H9 (cell line): ENCODE measurements at regions not wholly inside any gene's neighbourhood (a gene's known extent, or its start where the extent isn't known, plus 50 kb on each side); places are given as distances from the start of the nearest gene placed in this dataset.
A peak's percentile ranks its signal among the peaks of the same experiment; 100 is the strongest.
"Not testable (repeated sequence)": the region's sequence is repeated elsewhere in the genome, so short reads cannot be mapped to it uniquely, and the experiment has no call there.

Experiments used
- DNase-seq: peaks from one replicate; pipeline ENCODE4 v3.0.0-alpha.2; 2017
- H2AFZ ChIP-seq: one replicate; pipeline ENCODE4 v1.6.1; 2013; ENCODE audit warnings: mild to moderate bottlenecking, low read length, control low read depth, moderate library complexity
- H2AK5ac ChIP-seq: 2 replicates; pipeline ENCODE4 v1.6.1; 2013; ENCODE audit warnings: low read length, control low read depth, mixed read lengths; ENCODE audit not compliant: insufficient read length
- H2BK120ac ChIP-seq: one replicate; pipeline ENCODE4 v1.6.1; 2013; ENCODE audit warnings: low read depth, mild to moderate bottlenecking, low read length, control low read depth, inconsistent platforms; ENCODE audit not compliant: poor library complexity, severe bottlenecking
- H2BK12ac ChIP-seq: 2 replicates; pipeline ENCODE4 v1.6.1; 2013; ENCODE audit warnings: low read length, control low read depth, mixed read lengths, low read depth; ENCODE audit not compliant: insufficient read length
- H2BK15ac ChIP-seq: 2 replicates; pipeline ENCODE4 v1.6.1; 2013; ENCODE audit warnings: low read depth, low read length, control low read depth
- H2BK20ac ChIP-seq: one replicate; pipeline ENCODE4 v1.6.1; 2013; ENCODE audit warnings: low read depth, mild to moderate bottlenecking, low read length, control low read depth, inconsistent platforms; ENCODE audit not compliant: poor library complexity, severe bottlenecking
- H2BK5ac ChIP-seq: 2 replicates; pipeline ENCODE4 v1.6.1; 2013; ENCODE audit warnings: low read length, control low read depth, mixed read lengths; ENCODE audit not compliant: insufficient read length
- H3K14ac ChIP-seq: 2 replicates; pipeline ENCODE4 v1.6.1; 2013; ENCODE audit warnings: low read length, control low read depth; ENCODE audit not compliant: insufficient read depth
- H3K18ac ChIP-seq: 2 replicates; pipeline ENCODE4 v1.6.1; 2013; ENCODE audit warnings: low read depth, mild to moderate bottlenecking, mixed read lengths, low read length, control low read depth; ENCODE audit not compliant: insufficient read length
- H3K23ac ChIP-seq: 2 replicates; pipeline ENCODE4 v1.6.1; 2013; ENCODE audit warnings: low read length, control low read depth, mixed read lengths, low read depth; ENCODE audit not compliant: insufficient read length
- H3K23me2 ChIP-seq: 2 replicates; pipeline ENCODE4 v1.6.1; 2013; ENCODE audit warnings: low read depth, mild to moderate bottlenecking, mixed read lengths, low read length, control low read depth; ENCODE audit not compliant: insufficient read length, poor library complexity, severe bottlenecking
- H3K27ac ChIP-seq: 2 replicates; pipeline ENCODE4 v1.5.1; 2013; ENCODE audit warnings: low read length, control low read depth, mixed read lengths, low read depth; ENCODE audit not compliant: insufficient read length
- H3K27me3 ChIP-seq: 2 replicates; pipeline ENCODE4 v1.6.1; 2013; ENCODE audit warnings: low read length, control low read depth, inconsistent platforms; ENCODE audit not compliant: insufficient read depth
- H3K4ac ChIP-seq: 2 replicates; pipeline ENCODE4 v1.6.1; 2013; ENCODE audit warnings: low read depth, mild to moderate bottlenecking, control low read depth, inconsistent platforms, low read length, moderate library complexity
- H3K4me1 ChIP-seq: 2 replicates; pipeline ENCODE4 v1.6.1; 2013; ENCODE audit warnings: low read length, control low read depth, inconsistent platforms; ENCODE audit not compliant: insufficient read depth
- H3K4me2 ChIP-seq: 2 replicates; pipeline ENCODE4 v1.6.1; 2013; ENCODE audit warnings: low read length, control low read depth, mixed read lengths; ENCODE audit not compliant: insufficient read length, insufficient read depth
- H3K56ac ChIP-seq: 2 replicates; pipeline ENCODE4 v1.6.1; 2013; ENCODE audit warnings: low read depth, mild to moderate bottlenecking, mixed read lengths, low read length, control low read depth; ENCODE audit not compliant: insufficient read length
- H3K79me1 ChIP-seq: 2 replicates; pipeline ENCODE4 v1.6.1; 2013; ENCODE audit warnings: low read depth, mild to moderate bottlenecking, moderate library complexity, low read length, control low read depth, inconsistent platforms; ENCODE audit not compliant: insufficient read depth, poor library complexity, severe bottlenecking
- H3K79me2 ChIP-seq: 2 replicates; pipeline ENCODE4 v1.6.1; 2013; ENCODE audit warnings: low read length, control low read depth, inconsistent platforms; ENCODE audit not compliant: insufficient read depth
- H3K9ac ChIP-seq: 2 replicates; pipeline ENCODE4 v1.6.1; 2013; ENCODE audit warnings: low read length, control low read depth, mixed read lengths; ENCODE audit not compliant: insufficient read length; ENCODE audit errors: extremely low read depth
- H3K9me3 ChIP-seq: one replicate; pipeline ENCODE4 v1.6.1; 2013; ENCODE audit warnings: low read depth, low read length, inconsistent platforms; ENCODE audit not compliant: control insufficient read depth
- H3T11ph ChIP-seq: one replicate; pipeline ENCODE4 v1.6.1; 2013; ENCODE audit warnings: mild to moderate bottlenecking, low read length, control low read depth, inconsistent platforms
- H4K20me1 ChIP-seq: one replicate; pipeline ENCODE4 v1.6.1; 2013; ENCODE audit not compliant: control insufficient read depth, insufficient read length, insufficient read depth
- H4K5ac ChIP-seq: 2 replicates; pipeline ENCODE4 v1.6.1; 2013; ENCODE audit warnings: low read depth, mild to moderate bottlenecking, mixed read lengths, low read length, control low read depth; ENCODE audit not compliant: insufficient read length
- H4K8ac ChIP-seq: replicated peaks from 2 replicates; pipeline ENCODE4 v1.6.1; 2013; ENCODE audit warnings: low read length, control low read depth, mixed read lengths, low read depth; ENCODE audit not compliant: insufficient read length
- H4K91ac ChIP-seq: 2 replicates; pipeline ENCODE4 v1.6.1; 2013; ENCODE audit warnings: low read depth, mild to moderate bottlenecking, moderate library complexity, mixed read lengths, low read length, control low read depth; ENCODE audit not compliant: insufficient read length
- H3K27ac Mint-ChIP-seq, 3 experiments: 2 replicates in 2 of 3; 3 replicates in 1 of 3; pipeline ENCODE4 v1.8.0; 2020 to 2021; ENCODE audit warnings: mixed read lengths in 3 of 3, mild to moderate bottlenecking in 1 of 3, moderate library complexity in 1 of 3
- H3K27me3 Mint-ChIP-seq: 2 replicates; pipeline ENCODE4 v1.8.0; 2021; ENCODE audit warnings: low read depth, mild to moderate bottlenecking, moderate library complexity, mixed read lengths
- H3K36me3 Mint-ChIP-seq, 3 experiments: 2 replicates in 2 of 3; 3 replicates in 1 of 3; pipeline ENCODE4 v1.8.0; 2020 to 2021; ENCODE audit warnings: low read depth in 3 of 3, mixed read lengths in 3 of 3; ENCODE audit not compliant: insufficient read depth in 1 of 3
- H3K4me1 Mint-ChIP-seq, 2 experiments: 2 replicates each; pipeline ENCODE4 v1.8.0; 2020; ENCODE audit warnings: mixed read lengths in 2 of 2
- H3K4me3 Mint-ChIP-seq, 2 experiments: 2 replicates in 1 of 2; 3 replicates in 1 of 2; pipeline ENCODE4 v1.8.0; 2020 to 2021; ENCODE audit warnings: mild to moderate bottlenecking in 2 of 2, mixed read lengths in 2 of 2, moderate library complexity in 1 of 2
- H3K9me3 Mint-ChIP-seq, 2 experiments: 2 replicates in 1 of 2; 3 replicates in 1 of 2; pipeline ENCODE4 v1.8.0; 2020; ENCODE audit warnings: mild to moderate bottlenecking in 2 of 2, mixed read lengths in 2 of 2, moderate library complexity in 1 of 2
- CTCF ChIP-seq: fragments of 200-600 bp; sonication (generic); conservative IDR thresholded peaks from 3 replicates; pipeline ENCODE4 v1.8.0; 2021; ENCODE audit warnings: antibody characterized with exemption, mild to moderate bottlenecking
- WGBS: extraction: QIAGEN DNeasy Blood & Tissue Kit; methylation state at CpG from one replicate; pipeline ENCODE4 v1.1.7; 2013; ENCODE audit warnings: missing lambda C conversion rate, low lambda C conversion rate, mixed read lengths; ENCODE audit not compliant: insufficient read length; ENCODE audit errors: extremely low coverage; 5-methylcytosine and 5-hydroxymethylcytosine counted together

GRCh38 chr4:64727960-64728359 is 318.7 kb upstream of the TECRL start:
- Histone ChIP-seq H3K27ac (peak overlapping the region; percentile 47), H2BK15ac (no peak overlapping the region), H2AFZ (no peak overlapping the region), H2BK5ac (no peak overlapping the region), H4K5ac (no peak overlapping the region), H2AK5ac (no peak overlapping the region), H3K9me3 (no peaks in the 10 kb centered on the region), H3K56ac (no peak overlapping the region), H3K14ac (no peak overlapping the region), H2BK120ac (peak overlapping the region; percentile 55), H2BK12ac (no peak overlapping the region), H3K79me1 (no peaks in the 10 kb centered on the region), H3K9ac (no peak overlapping the region), H3K4me2 (no peak overlapping the region), H4K20me1 (no peaks in the 10 kb centered on the region), H3K23ac (no peak overlapping the region), H4K91ac (no peak overlapping the region), H3K79me2 (no peaks in the 10 kb centered on the region), H3K4me1 (no peaks in the 10 kb centered on the region; the same call in 1 of the 2 replicates), H3T11ph (no peak overlapping the region), H3K4ac (no peak overlapping the region), H3K27me3 (no peaks in the 10 kb centered on the region), H3K18ac (no peak overlapping the region), H3K23me2 (no peaks in the 10 kb centered on the region), H2BK20ac (no peak overlapping the region), H4K8ac (no peak overlapping the region)
- peak; percentile 64 for DNase-seq
- H3K9me3 Mint-ChIP-seq = peaks cover 26 to 42% of the 10 kb centered on the region in 2 experiments
- peak overlapping the region; percentile 95 to 100 (median 99) for H3K27ac Mint-ChIP-seq
- peaks cover 27 to 42% (median 40%) of the 10 kb centered on the region in 3 experiments for H3K36me3 Mint-ChIP-seq
- no peak overlapping the region; a peak in 2 of 5 replicates for H3K4me3 Mint-ChIP-seq
- no CpG with 5 or more reads among the region's 2 CpGs for WGBS
- no peak for TF ChIP-seq CTCF
- peaks cover 31 to 38% of the 10 kb centered on the region in 2 experiments for H3K4me1 Mint-ChIP-seq
- no peaks in the 10 kb centered on the region for H3K27me3 Mint-ChIP-seq

- not testable (repeated sequence) for H3K4ac ChIP-seq, H4K8ac ChIP-seq, H3K4me2 ChIP-seq, H3K4me1 ChIP-seq, H3K9me3 ChIP-seq, DNase-seq, H3K9ac ChIP-seq, H2BK5ac ChIP-seq, H4K20me1 ChIP-seq, H3K79me1 ChIP-seq, H2BK15ac ChIP-seq, H2AFZ ChIP-seq, H3K14ac ChIP-seq, H2AK5ac ChIP-seq, H2BK20ac ChIP-seq, H3K23me2 ChIP-seq, H3K79me2 ChIP-seq, H3K27me3 Mint-ChIP-seq, H2BK12ac ChIP-seq, H4K91ac ChIP-seq, H3K23ac ChIP-seq, H3K56ac ChIP-seq, H4K5ac ChIP-seq, H3K18ac ChIP-seq, H3K27me3 ChIP-seq, H2BK120ac ChIP-seq
- H3K27ac Mint-ChIP-seq = peak overlapping the region; percentile 95 to 100 (median 99)
- H3K9me3 Mint-ChIP-seq = peaks cover 20 to 36% of the 10 kb centered on the region in 2 experiments
- WGBS = no CpG with 5 or more reads among the region's 5 CpGs
- peaks cover 34 to 43% of the 10 kb centered on the region in 2 experiments for H3K4me1 Mint-ChIP-seq
- Histone ChIP-seq H3K27ac (peak overlapping the region; percentile 47), H3T11ph (peak overlapping the region; percentile 40)
- H3K4me3 Mint-ChIP-seq = peak overlapping the region in 1 of 2 experiments; percentile 27; a peak in 1 of 5 replicates
- peaks cover 26 to 36% (median 35%) of the 10 kb centered on the region in 3 experiments for H3K36me3 Mint-ChIP-seq
Measured at GRCh38 chr4:64727391-64727790, 318.1 kb upstream of the TECRL start.
